ENCODE measurements at regions not wholly inside any gene's neighbourhood (a gene's known extent, or its start where the extent isn't known, plus 50 kb on each side); places are given as distances from the start of the nearest gene placed in this dataset.

- H3K9me3 ChIP-seq (ENCODE audit: control insufficient read depth in 1 of 2, insufficient read depth in 1 of 2, low read depth in 1 of 2, low read length in 2 of 2): no peaks in the 10 kb centered on the region
- H3K9me2 ChIP-seq (ENCODE audit: insufficient read depth): no peaks in the 10 kb centered on the region
- TF ChIP-seq JUND (IDR thresholded peaks at IDR 0.05) (no peak), YY1 (IDR thresholded peaks at IDR 0.05; ENCODE audit: extremely low read depth, insufficient replicate concordance, low read depth, low read length) (no peak), ELF1 (IDR thresholded peaks at IDR 0.05; ENCODE audit: borderline replicate concordance, low read depth) (no peak)
- ChIA-PET POLR2A (no interaction called here), RAD21 (ENCODE audit: low non-redundant PET in 1 of 2, low total read pairs in 2 of 2, uncharacterized antibody in 2 of 2, unreplicated experiment in 2 of 2) (no interaction called here), CTCF (no interaction called here)
- H3K27me3 ChIP-seq (ENCODE audit: insufficient read depth, low read length): no peaks in the 10 kb centered on the region
- no peaks in the 10 kb centered on the region for H3K4me1 ChIP-seq (ENCODE audit: control insufficient read depth in 1 of 2, insufficient read depth in 2 of 2, low read length in 2 of 2)
- DNase-seq (ENCODE audit: low read depth, low spot score) (no peak), ATAC-seq (no peak)
- H2AFZ ChIP-seq (ENCODE audit: low read depth, low read length, poor library complexity, severe bottlenecking): no peak overlapping the region
- H3K9ac ChIP-seq (ENCODE audit: low read length): no peak overlapping the region
- no peaks in the 10 kb centered on the region for H4K20me1 ChIP-seq (ENCODE audit: insufficient read depth)
- no peaks in the 10 kb centered on the region for H3K79me2 ChIP-seq (ENCODE audit: insufficient read depth, low read length)
- H3K4me2 ChIP-seq (ENCODE audit: low read length): no peak overlapping the region
- no peak overlapping the region for H3K27ac ChIP-seq (ENCODE audit: low read depth, low read length)
- no TSS peak for BruUV-seq (replicated peaks)
- no peaks in the 10 kb centered on the region for H3K36me3 ChIP-seq (ENCODE audit: control insufficient read depth in 1 of 2, insufficient read depth in 2 of 2, low read length in 2 of 2)
- no peak overlapping the region for H3K4me3 ChIP-seq (replicated peaks in 1 of 2; ENCODE audit: low read depth in 1 of 2, low read length in 2 of 2)
- intact Hi-C loops (cut with micrococcal nuclease): no loop called here
Measured at GRCh38 chr13:109672545-109672944, 113.8 kb downstream of the IRS2 start.

DNA sequence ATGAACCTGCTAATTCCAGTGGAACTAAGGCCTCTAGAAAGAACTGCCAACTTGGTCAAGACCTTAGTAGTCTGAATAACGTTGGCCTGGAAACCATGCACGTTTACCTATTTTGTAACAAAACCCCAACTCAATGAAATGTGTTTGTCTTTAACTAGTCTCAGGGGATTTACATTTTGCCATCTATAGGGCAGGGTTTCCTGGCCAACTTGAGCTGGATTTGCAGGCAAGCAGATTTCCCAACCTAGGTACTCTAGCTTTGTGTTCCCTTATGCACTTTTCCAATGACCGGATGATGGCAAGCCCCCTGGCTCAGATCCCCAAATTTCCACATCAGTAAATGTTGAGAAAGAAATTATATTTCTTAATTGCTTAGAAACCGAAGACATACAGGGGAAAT, 114.5 kb downstream of the IRS2 start:
- ChIA-PET RAD21 (ENCODE audit: low non-redundant PET in 1 of 2, low total read pairs in 2 of 2, uncharacterized antibody in 2 of 2, unreplicated experiment in 2 of 2) (no interaction called here), POLR2A (no interaction called here), CTCF (no interaction called here)
- no peaks in the 10 kb centered on the region for H3K4me1 ChIP-seq (ENCODE audit: control insufficient read depth in 1 of 2, insufficient read depth in 2 of 2, low read length in 2 of 2)
- no peak overlapping the region for H2AFZ ChIP-seq (ENCODE audit: low read depth, low read length, poor library complexity, severe bottlenecking)
- intact Hi-C loops (cut with micrococcal nuclease): no loop called here
- DNase-seq (ENCODE audit: low read depth, low spot score) (no peak), ATAC-seq (no peak)
- no TSS peak for BruUV-seq (replicated peaks)
- no peaks in the 10 kb centered on the region for H3K27me3 ChIP-seq (ENCODE audit: insufficient read depth, low read length)
- H3K4me2 ChIP-seq (ENCODE audit: low read length): no peak overlapping the region
- no peaks in the 10 kb centered on the region for H4K20me1 ChIP-seq (ENCODE audit: insufficient read depth)
- no peaks in the 10 kb centered on the region for H3K79me2 ChIP-seq (ENCODE audit: insufficient read depth, low read length)
- H3K27ac ChIP-seq (ENCODE audit: low read depth, low read length): no peak overlapping the region
- H3K9me3 ChIP-seq (ENCODE audit: control insufficient read depth in 1 of 2, insufficient read depth in 1 of 2, low read depth in 1 of 2, low read length in 2 of 2): no peaks in the 10 kb centered on the region
- no peak overlapping the region for H3K4me3 ChIP-seq (replicated peaks in 1 of 2; ENCODE audit: low read depth in 1 of 2, low read length in 2 of 2)
- no peaks in the 10 kb centered on the region for H3K9me2 ChIP-seq (ENCODE audit: insufficient read depth)
- no peak overlapping the region for H3K9ac ChIP-seq (ENCODE audit: low read length)
- no peaks in the 10 kb centered on the region for H3K36me3 ChIP-seq (ENCODE audit: control insufficient read depth in 1 of 2, insufficient read depth in 2 of 2, low read length in 2 of 2)
- TF ChIP-seq SRF (IDR thresholded peaks at IDR 0.05; ENCODE audit: low read depth) (no peak), FOSL1 (IDR thresholded peaks at IDR 0.05; ENCODE audit: low read depth) (no peak), EZH2 (IDR thresholded peaks at IDR 0.05) (no peak), CEBPB (IDR thresholded peaks at IDR 0.05; ENCODE audit: low read depth) (no peak), SIN3A (IDR thresholded peaks at IDR 0.05; ENCODE audit: low read depth) (no peak), POLR2AphosphoS5 (IDR thresholded peaks at IDR 0.05; ENCODE audit: low read depth, low read length) (no peak), RAD21 (IDR thresholded peaks at IDR 0.05; ENCODE audit: low read depth) (no peak), EGR1 (IDR thresholded peaks at IDR 0.05; ENCODE audit: low read depth) (no peak), ZBTB33 (IDR thresholded peaks at IDR 0.05; ENCODE audit: extremely low read depth, insufficient replicate concordance, low read length) (no peak), ZNF274 (IDR thresholded peaks at IDR 0.05; ENCODE audit: low read depth, low read length) (no peak), ATF3 (IDR thresholded peaks at IDR 0.05) (no peak), SP1 (IDR thresholded peaks at IDR 0.05; ENCODE audit: low read depth) (no peak), ZFX (IDR thresholded peaks at IDR 0.05) (no peak), YY1 (IDR thresholded peaks at IDR 0.05; ENCODE audit: extremely low read depth, insufficient replicate concordance, low read depth, low read length) (no peak), POLR2A (IDR thresholded peaks at IDR 0.05; ENCODE audit: borderline replicate concordance, extremely low read depth, insufficient read depth, insufficient read length) (no peak)
- TF ChIP-seq, protein P1, sequence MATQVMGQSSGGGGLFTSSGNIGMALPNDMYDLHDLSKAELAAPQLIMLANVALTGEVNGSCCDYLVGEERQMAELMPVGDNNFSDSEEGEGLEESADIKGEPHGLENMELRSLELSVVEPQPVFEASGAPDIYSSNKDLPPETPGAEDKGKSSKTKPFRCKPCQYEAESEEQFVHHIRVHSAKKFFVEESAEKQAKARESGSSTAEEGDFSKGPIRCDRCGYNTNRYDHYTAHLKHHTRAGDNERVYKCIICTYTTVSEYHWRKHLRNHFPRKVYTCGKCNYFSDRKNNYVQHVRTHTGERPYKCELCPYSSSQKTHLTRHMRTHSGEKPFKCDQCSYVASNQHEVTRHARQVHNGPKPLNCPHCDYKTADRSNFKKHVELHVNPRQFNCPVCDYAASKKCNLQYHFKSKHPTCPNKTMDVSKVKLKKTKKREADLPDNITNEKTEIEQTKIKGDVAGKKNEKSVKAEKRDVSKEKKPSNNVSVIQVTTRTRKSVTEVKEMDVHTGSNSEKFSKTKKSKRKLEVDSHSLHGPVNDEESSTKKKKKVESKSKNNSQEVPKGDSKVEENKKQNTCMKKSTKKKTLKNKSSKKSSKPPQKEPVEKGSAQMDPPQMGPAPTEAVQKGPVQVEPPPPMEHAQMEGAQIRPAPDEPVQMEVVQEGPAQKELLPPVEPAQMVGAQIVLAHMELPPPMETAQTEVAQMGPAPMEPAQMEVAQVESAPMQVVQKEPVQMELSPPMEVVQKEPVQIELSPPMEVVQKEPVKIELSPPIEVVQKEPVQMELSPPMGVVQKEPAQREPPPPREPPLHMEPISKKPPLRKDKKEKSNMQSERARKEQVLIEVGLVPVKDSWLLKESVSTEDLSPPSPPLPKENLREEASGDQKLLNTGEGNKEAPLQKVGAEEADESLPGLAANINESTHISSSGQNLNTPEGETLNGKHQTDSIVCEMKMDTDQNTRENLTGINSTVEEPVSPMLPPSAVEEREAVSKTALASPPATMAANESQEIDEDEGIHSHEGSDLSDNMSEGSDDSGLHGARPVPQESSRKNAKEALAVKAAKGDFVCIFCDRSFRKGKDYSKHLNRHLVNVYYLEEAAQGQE (IDR thresholded peaks at IDR 0.05; ENCODE audit: low read depth): no peak
- TF ChIP-seq, protein P2, sequence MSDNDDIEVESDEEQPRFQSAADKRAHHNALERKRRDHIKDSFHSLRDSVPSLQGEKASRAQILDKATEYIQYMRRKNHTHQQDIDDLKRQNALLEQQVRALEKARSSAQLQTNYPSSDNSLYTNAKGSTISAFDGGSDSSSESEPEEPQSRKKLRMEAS (IDR thresholded peaks at IDR 0.05): no peak

Data from HCT116 (cell line).